ELF-1 (cell line): ENCODE measurements at regions not wholly inside any gene's neighbourhood (a gene's known extent, or its start where the extent isn't known, plus 50 kb on each side); places are given as distances from the start of the nearest gene placed in this dataset.

Experiments used
- DNase-seq: peaks from one replicate; pipeline ENCODE4 v3.0.0-alpha.2; 2016; ENCODE audit warnings: low read depth, low spot score

GRCh38 chr22:46066691-46067090 lies 83.6 kb upstream of the PPARA start:
- no peak for DNase-seq

GRCh38 chr22:46067159-46068111 lies 82.9 kb upstream of the PPARA start:
- DNase-seq, result no peak

GRCh38 chr22:46068181-46068592 lies 82.1 kb upstream of the PPARA start:
- DNase-seq, result no peak

- DNase-seq, result no peak
Observed at GRCh38 chr22:46068593-46069491, 81.5 kb upstream of the PPARA start.

- no peak for DNase-seq
Observed at GRCh38 chr22:46069521-46070214, 80.7 kb upstream of the PPARA start.

- DNase-seq, result no peak
Observed at GRCh38 chr22:46070215-46070802, 80.0 kb upstream of the PPARA start.

- no peak for DNase-seq
Observed at GRCh38 chr22:46070803-46071450, 79.4 kb upstream of the PPARA start.

- no peak for DNase-seq
Observed at GRCh38 chr22:46071451-46072109, 78.7 kb upstream of the PPARA start.

GRCh38 chr22:46072110-46072881 lies 78.0 kb upstream of the PPARA start:
- peak; percentile 34 for DNase-seq

GRCh38 chr22:46072981-46073682 lies 77.2 kb upstream of the PPARA start:
- no peak for DNase-seq

GRCh38 chr22:46073683-46074504 lies 76.4 kb upstream of the PPARA start:
- DNase-seq, result peak; percentile 34

- DNase-seq, result no peak
Observed at GRCh38 chr22:46074771-46075551, 75.4 kb upstream of the PPARA start.

GRCh38 chr22:46075764-46076531 lies 74.4 kb upstream of the PPARA start:
- no peak for DNase-seq

GRCh38 chr22:46076651-46077339 lies 73.5 kb upstream of the PPARA start:
- no peak for DNase-seq

- no peak for DNase-seq
Observed at GRCh38 chr22:46077669-46078099, 72.6 kb upstream of the PPARA start.
